HepG2 (cell line): ENCODE measurements at regions not wholly inside any gene's neighbourhood (a gene's known extent, or its start where the extent isn't known, plus 50 kb on each side); places are given as distances from the start of the nearest gene placed in this dataset.
"Not testable (repeated sequence)": the region's sequence is repeated elsewhere in the genome, so short reads cannot be mapped to it uniquely, and the experiment has no call there.

ENCODE experiments used
- ATAC-seq: fragments of 200-7000 bp; cut with Tn5 transposase; 3 replicates; pipeline ENCODE4 v1.9.1; 2020; ENCODE audit warnings: mild to moderate bottlenecking, moderate library complexity
- BruUV-seq: library from RNA; stranded (reverse); fragments of 400-500 nt; replicated peaks from 2 replicates; lab custom pipeline; 2021; lab: Mats Ljungman, UMichigan
- CTCF ChIA-PET: fragments of 300-600 bp; formaldehyde crosslinking; extraction: SDS; loops from one replicate; lab custom pipeline; 2021; ENCODE audit warnings: low total read pairs, inconsistent platforms, low intra/inter-chr PET ratio; lab: Yijun Ruan, JAX
- POLR2A ChIA-PET: fragments of 350-600 bp; sonication (Branson Sonifier 250); formaldehyde crosslinking; loops from one replicate; lab custom pipeline; 2020; ENCODE audit warnings: antibody characterized with exemption, inconsistent platforms; lab: Yijun Ruan, JAX
- DNase-seq: peaks from one replicate; pipeline ENCODE4 v3.0.0-alpha.2; 2015; ENCODE audit warnings: low spot score
- FAIRE-seq: peaks from 3 replicates; lab custom pipeline; 2011; peaks lifted over from hg19 to GRCh38; lab: Jason Lieb, UNC
- H2AFZ ChIP-seq: one replicate; pipeline ENCODE4 v1.6.1; 2011; ENCODE audit warnings: low read length, inconsistent platforms
- H3K27ac ChIP-seq: fragments of 300-600 bp; 3 replicates; pipeline ENCODE4 v1.8.0; 2011; ENCODE audit warnings: mixed run types, mild to moderate bottlenecking, mixed read lengths, low read length, inconsistent platforms; ENCODE audit not compliant: insufficient read depth; ENCODE audit errors: extremely low read length
- H3K27me3 ChIP-seq, 2 experiments: fragments of 200-600 bp in 1 of 2; 2 replicates in 1 of 2; 3 replicates in 1 of 2; pipeline versions ENCODE4 v1.6.0 to v1.8.0; 2011; ENCODE audit warnings: low read length in 2 of 2, mild to moderate bottlenecking in 2 of 2, moderate library complexity in 2 of 2, inconsistent platforms in 1 of 2; ENCODE audit not compliant: insufficient read depth in 2 of 2, control insufficient read depth in 1 of 2
- H3K36me3 ChIP-seq, 2 experiments: fragments of 200-600 bp in 1 of 2; replicated peaks in 1 of 2; 2 replicates in 1 of 2; 3 replicates in 1 of 2; pipeline versions ENCODE4 v1.5.1 to v1.8.0; 2011; ENCODE audit warnings: low read length in 2 of 2, inconsistent platforms in 1 of 2; ENCODE audit not compliant: insufficient read depth in 2 of 2, control insufficient read depth in 1 of 2
- H3K4me1 ChIP-seq: 2 replicates; pipeline ENCODE4 v1.5.1; 2012; ENCODE audit warnings: low read length, inconsistent platforms; ENCODE audit not compliant: insufficient read depth
- H3K4me2 ChIP-seq: 2 replicates; pipeline ENCODE4 v1.6.0; 2011; ENCODE audit warnings: low read depth, low read length, inconsistent platforms
- H3K4me3 ChIP-seq, 3 experiments: fragments of 200-600 bp in 1 of 3; sonication (generic), shearing (Covaris generic) in 1 of 3; replicated peaks in 1 of 3; 2 replicates each; pipeline ENCODE4 v1.5.1; 2011 to 2016; ENCODE audit warnings: low read length in 3 of 3, inconsistent platforms in 2 of 3, low read depth in 2 of 3, mild to moderate bottlenecking in 2 of 3, control low read depth in 1 of 3, mixed read lengths in 1 of 3; ENCODE audit not compliant: insufficient read depth in 1 of 3
- H3K79me2 ChIP-seq: one replicate; pipeline ENCODE4 v1.6.1; 2011; ENCODE audit warnings: low read length, inconsistent platforms; ENCODE audit not compliant: insufficient read depth
- H3K9ac ChIP-seq: 2 replicates; pipeline ENCODE4 v1.6.0; 2011; ENCODE audit warnings: mild to moderate bottlenecking, low read depth, low read length, inconsistent platforms; ENCODE audit not compliant: insufficient read depth
- H3K9me3 ChIP-seq: 2 replicates; pipeline ENCODE4 v1.5.1; 2012; ENCODE audit warnings: mild to moderate bottlenecking, low read length
- H4K20me1 ChIP-seq: 2 replicates; pipeline ENCODE4 v1.6.0; 2011; ENCODE audit warnings: inconsistent platforms, mild to moderate bottlenecking, low read length, moderate library complexity; ENCODE audit not compliant: insufficient read depth
- CREB1 ChIP-seq, 2 experiments: fragments of 450-650 bp in 1 of 2; IDR thresholded peaks; 2 replicates each; pipeline ENCODE4 v1.6.1; 2016 to 2017; ENCODE audit warnings: control low read depth in 1 of 2, mild to moderate bottlenecking in 1 of 2, missing compliant biosample characterization in 1 of 2, missing genetic modification characterization in 1 of 2
- MED13 ChIP-seq: sonication (generic); formaldehyde crosslinking; IDR thresholded peaks from 2 replicates; pipeline ENCODE4 v1.5.0; 2020; ENCODE audit warnings: missing genetic modification reagents
- ZNF564 ChIP-seq: sonication (generic); formaldehyde crosslinking; IDR thresholded peaks from 2 replicates; pipeline ENCODE4 v1.8.1; 2023; ENCODE audit warnings: mild to moderate bottlenecking, missing genetic modification reagents
- WGBS: methylation state at CpG from one replicate; pipeline ENCODE4 v1.1.6; 2017; ENCODE audit warnings: low lambda C conversion rate; 5-methylcytosine and 5-hydroxymethylcytosine counted together
- in situ Hi-C: cut with HindIII; loops from 2 replicates; pipeline ENCODE4 v1.10.0; 2017; ENCODE audit warnings: low pct_unique_long_range_greater_than_20kb; ENCODE audit not compliant: extremely low pct_ligation_motif_present
- intact Hi-C: fragments of 100-400 bp; cut with micrococcal nuclease; formaldehyde crosslinking; loops from one replicate; pipeline ENCODE4 v1.10.0; 2022; ENCODE audit not compliant: unreplicated experiment

- POLR2A ChIA-PET, in situ Hi-C loops: not testable (repeated sequence)
Observed at GRCh38 chr3:11911887-11912286, 65.2 kb upstream of the TAMM41 start.

GRCh38 chr3:11913316-11913715, 66.6 kb upstream of the TAMM41 start:
- Histone ChIP-seq H3K9ac (no peak overlapping the region), H3K4me1 (peaks cover 12% of the 10 kb centered on the region), H3K79me2 (no peaks in the 10 kb centered on the region), H3K9me3 (no peaks in the 10 kb centered on the region), H4K20me1 (no peaks in the 10 kb centered on the region), H3K27ac (no peak overlapping the region), H3K27me3 (peaks cover 2 to 21% of the 10 kb centered on the region in 2 experiments), H3K36me3 (no peaks in the 10 kb centered on the region), H3K4me2 (no peak overlapping the region), H3K4me3 (no peak overlapping the region), H2AFZ (no peak overlapping the region)
- in situ Hi-C loops: no loop called here
- ChIA-PET CTCF (no interaction called here), POLR2A (no interaction called here)
- 64% methylated on average over 8 of the region's 14 CpGs for WGBS
- no TSS peak for BruUV-seq
- intact Hi-C loops: no loop called here
- TF ChIP-seq MED13 (CRISPR knock-in tag) (no peak), CREB1 (IDR thresholded peaks at IDR 0.05) (peak; percentile 80), CREB1 (CRISPR knock-in tag; IDR thresholded peaks at IDR 0.05) (no peak), ZNF564 (CRISPR knock-in tag) (no peak)
- FAIRE-seq: no peak
- no peak for DNase-seq
- no peak for ATAC-seq

More at GRCh38 chr3:11911887-11912286, 65.2 kb upstream of the TAMM41 start:
- BruUV-seq, H3K36me3 ChIP-seq, CTCF ChIA-PET, ATAC-seq, H3K4me2 ChIP-seq, H2AFZ ChIP-seq, H3K9ac ChIP-seq, intact Hi-C loops, DNase-seq, FAIRE-seq, H4K20me1 ChIP-seq, H3K79me2 ChIP-seq, H3K9me3 ChIP-seq, H3K4me3 ChIP-seq, H3K27ac ChIP-seq: not testable (repeated sequence)
- H3K4me1 ChIP-seq: peaks cover 12% of the 10 kb centered on the region
- H3K27me3 ChIP-seq: peaks cover 2 to 21% of the 10 kb centered on the region in 2 experiments
- WGBS: 11% methylated on average over 3 of the region's 10 CpGs
